Neural progenitor cell (in vitro differentiated cells): ENCODE measurements at regions not wholly inside any gene's neighbourhood (a gene's known extent, or its start where the extent isn't known, plus 50 kb on each side); places are given as distances from the start of the nearest gene placed in this dataset.

Experiments used
- DNase-seq: peaks from one replicate; pipeline ENCODE4 v3.0.0-alpha.2; 2016; ENCODE audit warnings: low spot score
- H2AFZ ChIP-seq: fragments of 200-600 bp; sonication (generic); replicated peaks from 2 replicates; pipeline ENCODE4 v1.6.1; 2016; ENCODE audit warnings: antibody characterized with exemption
- H3F3A ChIP-seq: fragments of 200-600 bp; sonication (generic); 2 replicates; pipeline ENCODE4 v1.6.1; 2016; ENCODE audit warnings: antibody characterized with exemption, low read depth
- H3K27ac ChIP-seq: fragments of 200-600 bp; sonication (generic); 2 replicates; pipeline ENCODE4 v1.5.1; 2016; ENCODE audit warnings: mild to moderate bottlenecking
- H3K27me3 ChIP-seq: fragments of 200-600 bp; sonication (generic); 2 replicates; pipeline ENCODE4 v1.6.1; 2016; ENCODE audit warnings: mild to moderate bottlenecking, moderate library complexity
- H3K36me3 ChIP-seq: fragments of 200-600 bp; sonication (generic); 2 replicates; pipeline ENCODE4 v1.5.1; 2016
- H3K4me1 ChIP-seq: fragments of 200-600 bp; sonication (generic); 2 replicates; pipeline ENCODE4 v1.6.1; 2016; ENCODE audit warnings: mixed run types
- H3K4me2 ChIP-seq: fragments of 200-600 bp; sonication (generic); 2 replicates; pipeline ENCODE4 v1.6.1; 2016
- H3K4me3 ChIP-seq: fragments of 200-600 bp; sonication (generic); 2 replicates; pipeline ENCODE4 v1.5.1; 2016
- H3K79me2 ChIP-seq: fragments of 200-600 bp; sonication (generic); 2 replicates; pipeline ENCODE4 v1.6.1; 2016; ENCODE audit warnings: low read depth
- H3K9ac ChIP-seq: fragments of 200-600 bp; sonication (generic); 2 replicates; pipeline ENCODE4 v1.6.1; 2016
- H3K9me3 ChIP-seq: fragments of 200-600 bp; sonication (generic); 2 replicates; pipeline ENCODE4 v1.5.1; 2016; ENCODE audit warnings: low read depth
- H4K20me1 ChIP-seq: fragments of 200-600 bp; sonication (generic); 2 replicates; pipeline ENCODE4 v1.6.1; 2016; ENCODE audit warnings: low read depth
- H3K27ac Mint-ChIP-seq: 3 replicates; pipeline ENCODE4 v1.8.0; 2021; ENCODE audit warnings: mixed read lengths
- H3K27me3 Mint-ChIP-seq: 2 replicates; pipeline ENCODE4 v1.8.0; 2022; ENCODE audit warnings: low read depth, mild to moderate bottlenecking, inconsistent platforms, moderate library complexity, mixed read lengths; ENCODE audit not compliant: insufficient read depth
- H3K36me3 Mint-ChIP-seq: 3 replicates; pipeline ENCODE4 v1.8.0; 2021; ENCODE audit warnings: mixed read lengths
- H3K4me1 Mint-ChIP-seq: 3 replicates; pipeline ENCODE4 v1.8.0; 2021; ENCODE audit warnings: mixed read lengths
- H3K4me3 Mint-ChIP-seq: 3 replicates; pipeline ENCODE4 v1.8.0; 2021; ENCODE audit warnings: mild to moderate bottlenecking, moderate library complexity, mixed read lengths
- H3K9me3 Mint-ChIP-seq: 3 replicates; pipeline ENCODE4 v1.8.0; 2020; ENCODE audit warnings: mixed read lengths
- EZH2 ChIP-seq: fragments of 200-600 bp; sonication (generic); IDR thresholded peaks from 2 replicates; pipeline ENCODE4 v1.6.1; 2017; ENCODE audit warnings: antibody characterized with exemption, mild to moderate bottlenecking, moderate library complexity
- EZH2phosphoT487 ChIP-seq: fragments of 200-600 bp; sonication (generic); IDR thresholded peaks from 2 replicates; pipeline ENCODE4 v1.6.1; 2017; ENCODE audit warnings: antibody characterized with exemption
- TF ChIP-seq, protein P1 (sequence below): fragments of 200-600 bp; sonication (generic); IDR thresholded peaks from 2 replicates; pipeline ENCODE4 v1.5.1; 2017; ENCODE audit warnings: antibody characterized with exemption, mild to moderate bottlenecking

DNA sequence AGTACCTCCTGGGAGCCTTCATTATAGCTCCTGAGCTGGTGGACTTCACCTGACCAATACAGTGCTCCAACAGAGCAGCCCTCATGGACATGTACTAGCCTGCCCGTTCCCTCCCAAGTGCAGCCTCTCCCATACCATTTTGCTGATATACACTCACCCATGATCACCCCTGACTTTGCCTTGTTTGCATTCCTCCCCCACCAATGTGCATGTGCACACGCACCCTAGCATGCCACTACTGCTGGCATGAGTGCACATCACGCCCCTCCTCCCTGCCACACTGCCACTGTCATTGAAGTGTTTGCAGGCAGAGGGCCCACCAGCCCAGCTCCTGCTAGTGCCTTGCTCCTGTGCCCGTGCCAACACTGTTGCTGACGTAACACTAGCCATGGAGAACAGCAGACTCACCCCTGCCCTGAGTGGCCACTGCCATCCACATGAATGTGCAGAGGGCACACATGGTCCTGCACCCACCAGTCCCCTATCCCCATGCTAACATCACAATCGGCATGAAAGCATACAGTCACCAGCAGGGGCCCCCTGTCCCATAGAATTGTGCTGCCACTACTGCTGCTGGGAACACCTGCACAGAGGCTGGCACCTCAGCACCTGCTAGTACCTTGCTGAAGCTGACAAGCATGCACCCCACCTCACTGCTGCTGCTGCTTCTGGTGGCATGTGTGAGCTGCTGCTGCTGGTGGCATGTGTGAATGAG is 110.3 kb downstream of the SINHCAF start:
- Histone ChIP-seq H3K9me3 (no peaks in the 10 kb centered on the region), H3K4me3 (no peak overlapping the region), H4K20me1 (no peaks in the 10 kb centered on the region), H3K9ac (no peak overlapping the region), H3K4me1 (no peaks in the 10 kb centered on the region), H3K79me2 (no peaks in the 10 kb centered on the region), H3F3A (no peaks in the 10 kb centered on the region), H3K27me3 (peaks cover 11% of the 10 kb centered on the region), H3K4me2 (no peak overlapping the region), H2AFZ (no peak overlapping the region), H3K36me3 (no peaks in the 10 kb centered on the region), H3K27ac (no peak overlapping the region)
- Mint-ChIP-seq H3K4me3 (no peak overlapping the region), H3K27ac (no peak overlapping the region), H3K27me3 (peaks cover 4% of the 10 kb centered on the region), H3K9me3 (no peaks in the 10 kb centered on the region), H3K36me3 (no peaks in the 10 kb centered on the region), H3K4me1 (peaks cover under 1% of the 10 kb centered on the region)
- DNase-seq = no peak
- TF ChIP-seq EZH2phosphoT487 = no peak
- no peak for TF ChIP-seq EZH2
- TF ChIP-seq, protein P1, sequence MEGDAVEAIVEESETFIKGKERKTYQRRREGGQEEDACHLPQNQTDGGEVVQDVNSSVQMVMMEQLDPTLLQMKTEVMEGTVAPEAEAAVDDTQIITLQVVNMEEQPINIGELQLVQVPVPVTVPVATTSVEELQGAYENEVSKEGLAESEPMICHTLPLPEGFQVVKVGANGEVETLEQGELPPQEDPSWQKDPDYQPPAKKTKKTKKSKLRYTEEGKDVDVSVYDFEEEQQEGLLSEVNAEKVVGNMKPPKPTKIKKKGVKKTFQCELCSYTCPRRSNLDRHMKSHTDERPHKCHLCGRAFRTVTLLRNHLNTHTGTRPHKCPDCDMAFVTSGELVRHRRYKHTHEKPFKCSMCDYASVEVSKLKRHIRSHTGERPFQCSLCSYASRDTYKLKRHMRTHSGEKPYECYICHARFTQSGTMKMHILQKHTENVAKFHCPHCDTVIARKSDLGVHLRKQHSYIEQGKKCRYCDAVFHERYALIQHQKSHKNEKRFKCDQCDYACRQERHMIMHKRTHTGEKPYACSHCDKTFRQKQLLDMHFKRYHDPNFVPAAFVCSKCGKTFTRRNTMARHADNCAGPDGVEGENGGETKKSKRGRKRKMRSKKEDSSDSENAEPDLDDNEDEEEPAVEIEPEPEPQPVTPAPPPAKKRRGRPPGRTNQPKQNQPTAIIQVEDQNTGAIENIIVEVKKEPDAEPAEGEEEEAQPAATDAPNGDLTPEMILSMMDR = no peak

GRCh38 chr12:31216479-31216878 is 109.5 kb downstream of the SINHCAF start:
- Mint-ChIP-seq H3K36me3 (no peaks in the 10 kb centered on the region), H3K4me3 (no peak overlapping the region), H3K4me1 (peaks cover 9% of the 10 kb centered on the region), H3K27me3 (peaks cover 4% of the 10 kb centered on the region), H3K27ac (no peak overlapping the region), H3K9me3 (peaks cover 4% of the 10 kb centered on the region)
- Histone ChIP-seq H3K4me1 (peaks cover 5% of the 10 kb centered on the region), H3K79me2 (no peaks in the 10 kb centered on the region), H4K20me1 (no peaks in the 10 kb centered on the region), H3K27ac (no peak overlapping the region), H3K9ac (no peak overlapping the region), H3K27me3 (peaks cover 11% of the 10 kb centered on the region), H3K4me2 (no peak overlapping the region), H3K4me3 (no peak overlapping the region), H3K9me3 (no peaks in the 10 kb centered on the region), H3K36me3 (no peaks in the 10 kb centered on the region), H3F3A (no peaks in the 10 kb centered on the region), H2AFZ (no peak overlapping the region)
- TF ChIP-seq EZH2phosphoT487 (no peak), EZH2 (no peak)
- TF ChIP-seq, protein P1 = no peak
- DNase-seq = no peak

- peak overlapping the region; percentile 24 for H3K27ac Mint-ChIP-seq
- no peaks in the 10 kb centered on the region for H3K36me3 ChIP-seq
- peaks cover 5% of the 10 kb centered on the region for H3K4me1 ChIP-seq
- H3K9ac ChIP-seq = no peak overlapping the region
- H3K4me3 Mint-ChIP-seq = no peak overlapping the region
- peaks cover 12% of the 10 kb centered on the region for H3K4me1 Mint-ChIP-seq
- H3K9me3 ChIP-seq = no peaks in the 10 kb centered on the region
- H3K27me3 ChIP-seq = peaks cover 11% of the 10 kb centered on the region
- H3F3A ChIP-seq = no peaks in the 10 kb centered on the region
- DNase-seq = no peak
- no peaks in the 10 kb centered on the region for H3K79me2 ChIP-seq
- peaks cover 4% of the 10 kb centered on the region for H3K27me3 Mint-ChIP-seq
- no peaks in the 10 kb centered on the region for H3K36me3 Mint-ChIP-seq
- H4K20me1 ChIP-seq = no peaks in the 10 kb centered on the region
- peaks cover 4% of the 10 kb centered on the region for H3K9me3 Mint-ChIP-seq
- H3K27ac ChIP-seq = no peak overlapping the region
- no peak for TF ChIP-seq EZH2
- no peak for TF ChIP-seq EZH2phosphoT487
- TF ChIP-seq, protein P1 = no peak
- no peak overlapping the region for H2AFZ ChIP-seq
- H3K4me2 ChIP-seq = no peak overlapping the region
- no peak overlapping the region for H3K4me3 ChIP-seq
Observed at GRCh38 chr12:31217356-31218130, 108.4 kb downstream of the SINHCAF start.
